Body of pancreas (tissue), 4 donors: ENCODE measurements at regions not wholly inside any gene's neighbourhood (a gene's known extent, or its start where the extent isn't known, plus 50 kb on each side); places are given as distances from the start of the nearest gene placed in this dataset.

Source experiments
- CTCF ChIP-seq, 7 experiments: fragments of 450-650 bp in 4 of 7; fragments of 200-600 bp in 3 of 7; sonication (generic) in 3 of 7; IDR thresholded peaks; one replicate each; pipeline ENCODE4 v1.5.1; 2016 to 2019; ENCODE audit warnings: antibody characterized with exemption in 7 of 7
- POLR2A ChIP-seq, 3 donors: fragments of 450-650 bp; IDR thresholded peaks; one replicate each; pipeline ENCODE4 v1.6.1; 2016; ENCODE audit warnings: antibody characterized with exemption in 3 of 3, mild to moderate bottlenecking in 2 of 3

- no peak for TF ChIP-seq POLR2A (IDR thresholded peaks at IDR 0.05)
- TF ChIP-seq CTCF (IDR thresholded peaks at IDR 0.05), result no peak
These were observed 193.4 kb upstream of the NRXN1 start for GRCh38 chr2:51225377-51225776.
